GM19324 (cell line): ENCODE measurements at regions not wholly inside any gene's neighbourhood (a gene's known extent, or its start where the extent isn't known, plus 50 kb on each side); places are given as distances from the start of the nearest gene placed in this dataset.

Source experiments
- ATAC-seq: cut with Tn5 transposase; IDR thresholded peaks from one replicate; pipeline ENCODE4 v1.9.1; 2021; ENCODE audit warnings: mild to moderate bottlenecking, moderate library complexity; ENCODE audit not compliant: unreplicated experiment, low FRiP score

GRCh38 chr4:180448306-180448705 is 1794.9 kb upstream of the TENM3 start:
- no peak for ATAC-seq

GRCh38 chr4:180449395-180449956 is 1793.7 kb upstream of the TENM3 start:
- ATAC-seq: no peak

GRCh38 chr4:180455226-180455625 is 1788.0 kb upstream of the TENM3 start:
- no peak for ATAC-seq

- no peak for ATAC-seq
Observed at GRCh38 chr4:180456928-180457327, 1786.3 kb upstream of the TENM3 start.

GRCh38 chr4:180462116-180462515 is 1781.1 kb upstream of the TENM3 start:
- no peak for ATAC-seq

- ATAC-seq: no peak
Observed at GRCh38 chr4:180465364-180465763, 1777.8 kb upstream of the TENM3 start.

- no peak for ATAC-seq
Observed at GRCh38 chr4:180483036-180483435, 1760.2 kb upstream of the TENM3 start.

- no peak for ATAC-seq
Observed at GRCh38 chr4:180485407-180485806, 1757.8 kb upstream of the TENM3 start.

GRCh38 chr4:180486342-180486741 is 1756.9 kb upstream of the TENM3 start:
- no peak for ATAC-seq

GRCh38 chr4:180489787-180490186 is 1753.4 kb upstream of the TENM3 start:
- no peak for ATAC-seq

GRCh38 chr4:180491210-180491609 is 1752.0 kb upstream of the TENM3 start:
- ATAC-seq: no peak

- ATAC-seq: no peak
Observed at GRCh38 chr4:180493299-180493698, 1749.9 kb upstream of the TENM3 start.

- ATAC-seq: no peak
Observed at GRCh38 chr4:180500154-180500553, 1743.0 kb upstream of the TENM3 start.

GRCh38 chr4:180512801-180513475 is 1730.3 kb upstream of the TENM3 start:
- ATAC-seq: no peak

- no peak for ATAC-seq
Observed at GRCh38 chr4:180518906-180519305, 1724.3 kb upstream of the TENM3 start.

- no peak for ATAC-seq
Observed at GRCh38 chr4:180521181-180521580, 1722.0 kb upstream of the TENM3 start.

- no peak for ATAC-seq
Observed at GRCh38 chr4:180525523-180526077, 1717.6 kb upstream of the TENM3 start.

GRCh38 chr4:180528003-180528402 is 1715.2 kb upstream of the TENM3 start:
- ATAC-seq: no peak

- ATAC-seq: no peak
Observed at GRCh38 chr4:180530787-180531186, 1712.4 kb upstream of the TENM3 start.

- no peak for ATAC-seq
Observed at GRCh38 chr4:180532691-180533090, 1710.5 kb upstream of the TENM3 start.

- no peak for ATAC-seq
Observed at GRCh38 chr4:180538384-180539057, 1704.7 kb upstream of the TENM3 start.

- ATAC-seq: no peak
Observed at GRCh38 chr4:180539284-180539683, 1703.9 kb upstream of the TENM3 start.
